Neuronal stem cell (in vitro differentiated cells): ENCODE measurements at regions not wholly inside any gene's neighbourhood (a gene's known extent, or its start where the extent isn't known, plus 50 kb on each side); places are given as distances from the start of the nearest gene placed in this dataset.

ENCODE experiments used
- DNase-seq: peaks from one replicate; pipeline ENCODE4 v3.0.0-alpha.2; 2013; ENCODE audit warnings: low spot score
- H2AFZ ChIP-seq: one replicate; pipeline ENCODE4 v1.6.1; 2013; ENCODE audit warnings: mild to moderate bottlenecking, low read length, inconsistent platforms
- H2AK5ac ChIP-seq: 2 replicates; pipeline ENCODE4 v1.6.1; 2013; ENCODE audit warnings: low read depth, mild to moderate bottlenecking, inconsistent platforms, low read length, moderate library complexity, mixed read lengths
- H2BK120ac ChIP-seq: 2 replicates; pipeline ENCODE4 v1.6.1; 2013; ENCODE audit warnings: low read depth, mild to moderate bottlenecking, inconsistent platforms, low read length, moderate library complexity, mixed read lengths
- H2BK12ac ChIP-seq: one replicate; pipeline ENCODE4 v1.6.1; 2013; ENCODE audit warnings: low read length, inconsistent platforms
- H2BK15ac ChIP-seq: 2 replicates; pipeline ENCODE4 v1.6.1; 2013; ENCODE audit warnings: mild to moderate bottlenecking, low read length, inconsistent platforms, mixed read lengths
- H2BK5ac ChIP-seq: one replicate; pipeline ENCODE4 v1.6.1; 2013; ENCODE audit warnings: inconsistent platforms, mild to moderate bottlenecking, low read length, moderate library complexity
- H3K14ac ChIP-seq: one replicate; pipeline ENCODE4 v1.6.1; 2013; ENCODE audit warnings: low read length, inconsistent platforms
- H3K18ac ChIP-seq: 2 replicates; pipeline ENCODE4 v1.6.1; 2013; ENCODE audit warnings: low read length, inconsistent platforms
- H3K23ac ChIP-seq: 2 replicates; pipeline ENCODE4 v1.6.1; 2013; ENCODE audit warnings: low read depth, mild to moderate bottlenecking, mixed read lengths, low read length, inconsistent platforms; ENCODE audit not compliant: poor library complexity
- H3K27ac ChIP-seq: replicated peaks from 3 replicates; pipeline ENCODE4 v1.5.1; 2013; ENCODE audit warnings: low read length, inconsistent platforms
- H3K27me3 ChIP-seq, 3 experiments: 2 replicates each; pipeline ENCODE4 v1.6.1; 2013; ENCODE audit warnings: low read length in 3 of 3, mild to moderate bottlenecking in 2 of 3, inconsistent platforms in 1 of 3, low read depth in 1 of 3, mixed read lengths in 1 of 3, moderate library complexity in 1 of 3; ENCODE audit not compliant: control insufficient read depth in 3 of 3, insufficient read depth in 3 of 3
- H3K36me3 ChIP-seq, 2 donors: replicated peaks in 1 of 2; 2 replicates each; pipeline ENCODE4 v1.6.1; 2013; ENCODE audit warnings: low read length in 2 of 2; ENCODE audit not compliant: control insufficient read depth in 2 of 2, insufficient read depth in 2 of 2
- H3K4ac ChIP-seq: 2 replicates; pipeline ENCODE4 v1.6.1; 2013; ENCODE audit warnings: inconsistent platforms, mild to moderate bottlenecking, low read length, moderate library complexity
- H3K4me1 ChIP-seq, 2 donors: 1 replicate in 1 of 2; 2 replicates in 1 of 2; pipeline ENCODE4 v1.6.1; 2013; ENCODE audit warnings: low read length in 2 of 2, low read depth in 1 of 2; ENCODE audit not compliant: control insufficient read depth in 2 of 2, insufficient read depth in 1 of 2
- H3K4me2 ChIP-seq: one replicate; pipeline ENCODE4 v1.6.1; 2013; ENCODE audit warnings: mild to moderate bottlenecking, low read length, inconsistent platforms; ENCODE audit not compliant: insufficient read depth, poor library complexity, severe bottlenecking
- H3K4me3 ChIP-seq, 2 donors: 2 replicates each; pipeline ENCODE4 v1.5.1; 2013; ENCODE audit warnings: low read length in 2 of 2, mild to moderate bottlenecking in 2 of 2, inconsistent platforms in 1 of 2, moderate library complexity in 1 of 2
- H3K79me1 ChIP-seq: one replicate; pipeline ENCODE4 v1.6.1; 2013; ENCODE audit warnings: low read depth, mild to moderate bottlenecking, inconsistent platforms, low read length, moderate library complexity
- H3K9ac ChIP-seq: one replicate; pipeline ENCODE4 v1.6.1; 2013; ENCODE audit warnings: mild to moderate bottlenecking, low read depth, low read length, inconsistent platforms; ENCODE audit not compliant: poor library complexity
- H3K9me3 ChIP-seq, 2 donors: replicated peaks in 1 of 2; 2 replicates each; pipeline versions ENCODE3 to v1.6.1; 2013; ENCODE audit warnings: low read length in 2 of 2, mild to moderate bottlenecking in 2 of 2, inconsistent platforms in 1 of 2, low read depth in 1 of 2, mixed read lengths in 1 of 2, moderate library complexity in 1 of 2; ENCODE audit not compliant: control insufficient read depth in 2 of 2, insufficient read depth in 1 of 2
- H4K8ac ChIP-seq: one replicate; pipeline ENCODE4 v1.6.1; 2013; ENCODE audit warnings: low read depth, mild to moderate bottlenecking, inconsistent platforms, low read length, moderate library complexity
- H4K91ac ChIP-seq: one replicate; pipeline ENCODE4 v1.6.1; 2013; ENCODE audit warnings: low read length, low read depth, mild to moderate bottlenecking, inconsistent platforms; ENCODE audit not compliant: poor library complexity
- WGBS, 2 donors: extraction: QIAGEN DNeasy Blood & Tissue Kit; methylation state at CpG; one replicate each; pipeline ENCODE4 v1.1.7; 2013; ENCODE audit warnings: missing lambda C conversion rate in 2 of 2, mixed read lengths in 1 of 2; ENCODE audit not compliant: insufficient read length in 2 of 2, insufficient replicate concordance in 1 of 2; ENCODE audit errors: extremely low coverage in 2 of 2; 5-methylcytosine and 5-hydroxymethylcytosine counted together

- no CpG with 5 or more reads among the region's 4 CpGs for WGBS, 2 donors
- no peak overlapping the region for H2BK5ac ChIP-seq
These were observed 220.5 kb downstream of the SQOR start for GRCh38 chr15:45855210-45855906.

GRCh38 chr15:45855907-45856579 is 221.2 kb downstream of the SQOR start:
- Histone ChIP-seq H2BK12ac (no peak overlapping the region), H3K14ac (no peak overlapping the region), H3K4ac (no peak overlapping the region), H3K9me3 (no peaks in the 10 kb centered on the region), H3K4me2 (no peak overlapping the region), H2BK120ac (no peak overlapping the region), H3K27me3 (no peaks in the 10 kb centered on the region), H3K18ac (no peak overlapping the region), H3K27ac (no peak overlapping the region), H2AFZ (no peak overlapping the region), H2AK5ac (no peak overlapping the region), H3K4me3 (no peak overlapping the region), H4K8ac (no peak overlapping the region), H3K9ac (no peak overlapping the region), H3K4me1 (peaks cover 0 to 3% of the 10 kb centered on the region in 2 donors), H3K23ac (no peak overlapping the region), H2BK15ac (no peak overlapping the region), H4K91ac (no peak overlapping the region), H2BK5ac (no peak overlapping the region), H3K79me1 (no peaks in the 10 kb centered on the region), H3K36me3 (no peaks in the 10 kb centered on the region)
- no CpG with 5 or more reads among the region's 4 CpGs for WGBS, 2 donors
- no peak for DNase-seq

More at GRCh38 chr15:45855210-45855906, 220.5 kb downstream of the SQOR start:
- no peak overlapping the region for H3K4me3 ChIP-seq
- H3K9me3 ChIP-seq, result no peaks in the 10 kb centered on the region
- no peak overlapping the region for H2BK15ac ChIP-seq
- no peak overlapping the region for H2BK12ac ChIP-seq
- H2AFZ ChIP-seq, result no peak overlapping the region
- H3K36me3 ChIP-seq, result no peaks in the 10 kb centered on the region
- H3K14ac ChIP-seq, result no peak overlapping the region
- H3K9ac ChIP-seq, result no peak overlapping the region
- no peak overlapping the region for H3K27ac ChIP-seq
- H3K79me1 ChIP-seq, result no peaks in the 10 kb centered on the region
- H2BK120ac ChIP-seq, result no peak overlapping the region
- H3K27me3 ChIP-seq, result no peaks in the 10 kb centered on the region
- H4K8ac ChIP-seq, result no peak overlapping the region
- H4K91ac ChIP-seq, result no peak overlapping the region
- no peak overlapping the region for H3K4me2 ChIP-seq
- H3K23ac ChIP-seq, result no peak overlapping the region
- DNase-seq, result no peak
- peaks cover 0 to 3% of the 10 kb centered on the region in 2 donors for H3K4me1 ChIP-seq
- H3K18ac ChIP-seq, result no peak overlapping the region
- H3K4ac ChIP-seq, result no peak overlapping the region
- H2AK5ac ChIP-seq, result no peak overlapping the region

- Histone ChIP-seq H3K14ac (no peak overlapping the region), H2BK5ac (no peak overlapping the region), H2AFZ (no peak overlapping the region), H3K4ac (no peak overlapping the region), H2BK15ac (no peak overlapping the region), H4K91ac (no peak overlapping the region), H2BK120ac (no peak overlapping the region), H3K18ac (no peak overlapping the region), H3K79me1 (no peaks in the 10 kb centered on the region), H3K4me1 (peaks cover 0 to 3% of the 10 kb centered on the region in 2 donors), H3K9me3 (no peaks in the 10 kb centered on the region), H3K4me3 (no peak overlapping the region), H3K27me3 (no peaks in the 10 kb centered on the region), H2BK12ac (no peak overlapping the region), H3K36me3 (no peaks in the 10 kb centered on the region), H3K9ac (no peak overlapping the region), H3K4me2 (no peak overlapping the region), H3K23ac (no peak overlapping the region), H4K8ac (no peak overlapping the region), H2AK5ac (no peak overlapping the region), H3K27ac (no peak overlapping the region)
- no CpG with 5 or more reads among the region's 5 CpGs for WGBS, 2 donors
- no peak for DNase-seq
These were observed 222.5 kb downstream of the SQOR start for GRCh38 chr15:45857291-45857690.

GRCh38 chr15:45858491-45858890 is 223.7 kb downstream of the SQOR start:
- Histone ChIP-seq H2BK12ac (no peak overlapping the region), H3K4ac (no peak overlapping the region), H2BK120ac (no peak overlapping the region), H2AK5ac (no peak overlapping the region), H3K14ac (no peak overlapping the region), H2BK5ac (no peak overlapping the region), H3K23ac (no peak overlapping the region), H3K4me1 (peaks cover 0 to 3% of the 10 kb centered on the region in 2 donors), H3K9me3 (no peaks in the 10 kb centered on the region), H3K18ac (no peak overlapping the region), H4K8ac (no peak overlapping the region), H3K9ac (no peak overlapping the region), H3K36me3 (no peaks in the 10 kb centered on the region), H3K4me2 (no peak overlapping the region), H3K27ac (no peak overlapping the region), H4K91ac (no peak overlapping the region), H3K79me1 (no peaks in the 10 kb centered on the region), H3K27me3 (no peaks in the 10 kb centered on the region), H3K4me3 (no peak overlapping the region), H2AFZ (no peak overlapping the region), H2BK15ac (no peak overlapping the region)
- WGBS, 2 donors, result no CpG with 5 or more reads among the region's 3 CpGs
- no peak for DNase-seq
